GM13977 (cell line): ENCODE measurements at regions not wholly inside any gene's neighbourhood (a gene's known extent, or its start where the extent isn't known, plus 50 kb on each side); places are given as distances from the start of the nearest gene placed in this dataset.

Source experiments
- DNase-seq: peaks from one replicate; pipeline ENCODE4 v3.0.0; 2012; ENCODE audit warnings: low spot score
- CTCF ChIP-seq: IDR thresholded peaks from 2 replicates; pipeline ENCODE4 v1.5.1; 2012; ENCODE audit warnings: mild to moderate bottlenecking, control low read depth; ENCODE audit not compliant: insufficient read depth; ENCODE audit errors: extremely low read depth, missing control alignments
- in situ Hi-C: fragments of 300-500 bp; cut with MboI; formaldehyde crosslinking; loops from one replicate; pipeline ENCODE4 v1.12.0; 2022; ENCODE audit warnings: low sequenced_read_pairs, low pct_unique_long_range_greater_than_20kb, mixed read lengths, inconsistent platforms; ENCODE audit not compliant: unreplicated experiment

- in situ Hi-C loops: no loop called here
- no peak for DNase-seq
- no peak for TF ChIP-seq CTCF
Measured at GRCh38 chr5:155834271-155834975, 492.5 kb upstream of the SGCD start.

GRCh38 chr5:155836089-155836803 is 490.7 kb upstream of the SGCD start:
- no peak for TF ChIP-seq CTCF
- no peak for DNase-seq
- in situ Hi-C loops: no loop called here

- TF ChIP-seq CTCF: no peak
- DNase-seq: no peak
- in situ Hi-C loops: no loop called here
Measured at GRCh38 chr5:155838394-155838793, 488.6 kb upstream of the SGCD start.

- no peak for DNase-seq
- in situ Hi-C loops: no loop called here
- no peak for TF ChIP-seq CTCF
Measured at GRCh38 chr5:155839251-155840037, 487.5 kb upstream of the SGCD start.

GRCh38 chr5:155844542-155844941 is 482.4 kb upstream of the SGCD start:
- in situ Hi-C loops: no loop called here
- no peak for TF ChIP-seq CTCF
- no peak for DNase-seq

GRCh38 chr5:155850370-155850769 is 476.6 kb upstream of the SGCD start:
- no peak for TF ChIP-seq CTCF
- no peak for DNase-seq

More at GRCh38 chr5:155850370-155850769, 476.6 kb upstream of the SGCD start:
- in situ Hi-C loops: no loop called here
